ENCODE measurements at regions not wholly inside any gene's neighbourhood (a gene's known extent, or its start where the extent isn't known, plus 50 kb on each side); places are given as distances from the start of the nearest gene placed in this dataset.

- Mint-ChIP-seq H3K4me3 (ENCODE audit: unreplicated experiment) (no peak overlapping the region), H3K4me1 (ENCODE audit: unreplicated experiment) (no peaks in the 10 kb centered on the region), H3K27ac (ENCODE audit: unreplicated experiment) (no peak overlapping the region), H3K27me3 (ENCODE audit: unreplicated experiment) (peaks cover 2% of the 10 kb centered on the region), H3K36me3 (ENCODE audit: low read depth, unreplicated experiment) (no peaks in the 10 kb centered on the region), H3K9me3 (ENCODE audit: unreplicated experiment) (no peaks in the 10 kb centered on the region)
- DNase-seq (ENCODE audit: low spot score), result no peak
- TF ChIP-seq CTCF (IDR thresholded peaks at IDR 0.05; ENCODE audit: unreplicated experiment), result no peak
These were observed 724.0 kb downstream of the GALC start for GRCh38 chr14:87268997-87269396.

- H3K4me1 Mint-ChIP-seq (ENCODE audit: unreplicated experiment), result no peaks in the 10 kb centered on the region
- no peaks in the 10 kb centered on the region for H3K9me3 Mint-ChIP-seq (ENCODE audit: unreplicated experiment)
- no peak for TF ChIP-seq CTCF (IDR thresholded peaks at IDR 0.05; ENCODE audit: unreplicated experiment)
- no peaks in the 10 kb centered on the region for H3K27me3 Mint-ChIP-seq (ENCODE audit: unreplicated experiment)
- H3K36me3 Mint-ChIP-seq (ENCODE audit: low read depth, unreplicated experiment), result no peaks in the 10 kb centered on the region
- no peak overlapping the region for H3K27ac Mint-ChIP-seq (ENCODE audit: unreplicated experiment)
- H3K4me3 Mint-ChIP-seq (ENCODE audit: unreplicated experiment), result no peak overlapping the region
- no peak for DNase-seq (ENCODE audit: low spot score)
These were observed 728.2 kb downstream of the GALC start for GRCh38 chr14:87264796-87265195.

GRCh38 chr14:87264272-87264785 is 728.7 kb downstream of the GALC start:
- Mint-ChIP-seq H3K27ac (ENCODE audit: unreplicated experiment) (no peak overlapping the region), H3K27me3 (ENCODE audit: unreplicated experiment) (no peaks in the 10 kb centered on the region), H3K9me3 (ENCODE audit: unreplicated experiment) (no peaks in the 10 kb centered on the region), H3K36me3 (ENCODE audit: low read depth, unreplicated experiment) (no peaks in the 10 kb centered on the region), H3K4me3 (ENCODE audit: unreplicated experiment) (no peak overlapping the region), H3K4me1 (ENCODE audit: unreplicated experiment) (no peaks in the 10 kb centered on the region)
- DNase-seq (ENCODE audit: low spot score), result no peak
- no peak for TF ChIP-seq CTCF (IDR thresholded peaks at IDR 0.05; ENCODE audit: unreplicated experiment)

- DNase-seq (ENCODE audit: low spot score), result no peak
- Mint-ChIP-seq H3K4me1 (ENCODE audit: unreplicated experiment) (no peaks in the 10 kb centered on the region), H3K4me3 (ENCODE audit: unreplicated experiment) (no peak overlapping the region), H3K36me3 (ENCODE audit: low read depth, unreplicated experiment) (no peaks in the 10 kb centered on the region), H3K9me3 (ENCODE audit: unreplicated experiment) (no peaks in the 10 kb centered on the region), H3K27ac (ENCODE audit: unreplicated experiment) (no peak overlapping the region), H3K27me3 (ENCODE audit: unreplicated experiment) (no peaks in the 10 kb centered on the region)
- no peak for TF ChIP-seq CTCF (IDR thresholded peaks at IDR 0.05; ENCODE audit: unreplicated experiment)
These were observed 731.4 kb downstream of the GALC start for GRCh38 chr14:87261621-87262020.

GRCh38 chr14:87260460-87260859 is 732.5 kb downstream of the GALC start:
- Mint-ChIP-seq H3K4me1 (ENCODE audit: unreplicated experiment) (no peaks in the 10 kb centered on the region), H3K27me3 (ENCODE audit: unreplicated experiment) (no peaks in the 10 kb centered on the region), H3K36me3 (ENCODE audit: low read depth, unreplicated experiment) (no peaks in the 10 kb centered on the region), H3K27ac (ENCODE audit: unreplicated experiment) (no peak overlapping the region), H3K4me3 (ENCODE audit: unreplicated experiment) (no peak overlapping the region), H3K9me3 (ENCODE audit: unreplicated experiment) (no peaks in the 10 kb centered on the region)
- no peak for DNase-seq (ENCODE audit: low spot score)
- TF ChIP-seq CTCF (IDR thresholded peaks at IDR 0.05; ENCODE audit: unreplicated experiment), result no peak
